Vagina (tissue), 2 donors: ENCODE measurements at regions not wholly inside any gene's neighbourhood (a gene's known extent, or its start where the extent isn't known, plus 50 kb on each side); places are given as distances from the start of the nearest gene placed in this dataset.

Source experiments
- CTCF ChIP-seq, 3 experiments: fragments of 450-650 bp in 2 of 3; fragments of 200-600 bp in 1 of 3; sonication (generic) in 1 of 3; IDR thresholded peaks; one replicate each; pipeline ENCODE4 v1.5.1; 2017 to 2019; ENCODE audit warnings: antibody characterized with exemption in 3 of 3, mild to moderate bottlenecking in 2 of 3, moderate library complexity in 2 of 3
- POLR2A ChIP-seq, 2 donors: fragments of 450-650 bp; IDR thresholded peaks; one replicate each; pipeline ENCODE4 v1.6.1; 2017; ENCODE audit warnings: antibody characterized with exemption in 2 of 2, mild to moderate bottlenecking in 2 of 2, moderate library complexity in 2 of 2
- POLR2AphosphoS5 ChIP-seq, 2 donors: sonication (generic); formaldehyde crosslinking; IDR thresholded peaks; one replicate each; pipeline ENCODE4 v1.9.0; 2017; ENCODE audit warnings: antibody characterized with exemption in 2 of 2, mild to moderate bottlenecking in 2 of 2, low read depth in 1 of 2; ENCODE audit not compliant: insufficient read depth in 1 of 2

GRCh38 chr18:25929787-25930186 lies 160.6 kb downstream of the SS18 start:
- TF ChIP-seq POLR2AphosphoS5 (IDR thresholded peaks at IDR 0.05; ENCODE audit: insufficient read depth in 1 of 2, low read depth in 1 of 2) (no peak), CTCF (IDR thresholded peaks at IDR 0.05) (no peak), POLR2A (IDR thresholded peaks at IDR 0.05) (no peak)
